ENCODE measurements at regions not wholly inside any gene's neighbourhood (a gene's known extent, or its start where the extent isn't known, plus 50 kb on each side); places are given as distances from the start of the nearest gene placed in this dataset.

DNA sequence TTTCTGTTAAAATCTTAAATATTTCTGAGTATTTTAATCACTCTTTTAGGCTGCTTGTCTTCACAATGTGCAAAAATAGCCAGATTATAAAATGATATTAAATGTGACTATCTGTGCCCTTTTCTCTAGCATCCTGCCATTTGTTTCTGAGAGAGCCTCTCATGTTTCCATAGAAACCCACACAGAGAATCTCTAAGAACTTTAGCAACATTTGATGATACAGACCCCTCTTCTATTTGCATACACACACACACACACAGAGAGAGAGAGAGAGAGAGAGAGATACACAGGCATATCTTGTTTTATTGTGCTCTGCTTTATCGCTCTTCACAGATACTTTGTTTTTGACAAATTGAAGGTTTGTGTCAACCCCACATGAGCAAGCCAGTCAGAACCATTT is 134.5 kb upstream of the DDX18 start:
- Histone ChIP-seq H3K27me3 (ENCODE audit: low read depth) (no peaks in the 10 kb centered on the region), H3K4me3 (no peak overlapping the region), H3K27ac (replicated peaks) (no peak overlapping the region), H3K36me3 (no peaks in the 10 kb centered on the region), H3K9me3 (replicated peaks) (no peaks in the 10 kb centered on the region), H3K4me1 (no peaks in the 10 kb centered on the region)
- TF ChIP-seq, protein P1, sequence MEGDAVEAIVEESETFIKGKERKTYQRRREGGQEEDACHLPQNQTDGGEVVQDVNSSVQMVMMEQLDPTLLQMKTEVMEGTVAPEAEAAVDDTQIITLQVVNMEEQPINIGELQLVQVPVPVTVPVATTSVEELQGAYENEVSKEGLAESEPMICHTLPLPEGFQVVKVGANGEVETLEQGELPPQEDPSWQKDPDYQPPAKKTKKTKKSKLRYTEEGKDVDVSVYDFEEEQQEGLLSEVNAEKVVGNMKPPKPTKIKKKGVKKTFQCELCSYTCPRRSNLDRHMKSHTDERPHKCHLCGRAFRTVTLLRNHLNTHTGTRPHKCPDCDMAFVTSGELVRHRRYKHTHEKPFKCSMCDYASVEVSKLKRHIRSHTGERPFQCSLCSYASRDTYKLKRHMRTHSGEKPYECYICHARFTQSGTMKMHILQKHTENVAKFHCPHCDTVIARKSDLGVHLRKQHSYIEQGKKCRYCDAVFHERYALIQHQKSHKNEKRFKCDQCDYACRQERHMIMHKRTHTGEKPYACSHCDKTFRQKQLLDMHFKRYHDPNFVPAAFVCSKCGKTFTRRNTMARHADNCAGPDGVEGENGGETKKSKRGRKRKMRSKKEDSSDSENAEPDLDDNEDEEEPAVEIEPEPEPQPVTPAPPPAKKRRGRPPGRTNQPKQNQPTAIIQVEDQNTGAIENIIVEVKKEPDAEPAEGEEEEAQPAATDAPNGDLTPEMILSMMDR (IDR thresholded peaks at IDR 0.05; ENCODE audit: borderline replicate concordance), result no peak
- intact Hi-C loops (cut with micrococcal nuclease), result no loop called here
- DNase-seq, result no peak

DNA sequence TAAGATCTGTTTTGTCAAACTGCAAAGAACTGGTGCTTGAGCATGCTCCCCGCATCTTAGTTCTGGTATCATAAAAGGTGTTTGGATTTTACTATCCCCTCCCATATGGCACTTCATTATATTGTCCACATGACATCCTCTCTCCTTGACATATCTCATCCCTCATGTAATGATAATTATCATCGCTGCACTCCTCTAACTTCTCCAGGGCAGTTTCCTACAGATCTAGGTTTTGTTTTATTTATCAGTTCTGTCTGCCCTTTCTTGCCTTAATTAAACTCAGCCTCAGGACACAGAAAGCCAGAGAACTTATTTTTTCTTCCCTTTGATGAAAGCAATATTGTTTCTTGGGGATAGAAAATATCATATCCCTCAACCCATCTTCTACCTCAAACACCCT is 129.6 kb upstream of the DDX18 start:
- Histone ChIP-seq H3K27ac (replicated peaks) (no peak overlapping the region), H3K4me3 (no peak overlapping the region), H3K27me3 (ENCODE audit: low read depth) (no peaks in the 10 kb centered on the region), H3K9me3 (replicated peaks) (no peaks in the 10 kb centered on the region), H3K36me3 (no peaks in the 10 kb centered on the region), H3K4me1 (no peaks in the 10 kb centered on the region)
- no peak for DNase-seq
- TF ChIP-seq, protein P1 (IDR thresholded peaks at IDR 0.05; ENCODE audit: borderline replicate concordance), result no peak
- intact Hi-C loops (cut with micrococcal nuclease), result no loop called here

DNA sequence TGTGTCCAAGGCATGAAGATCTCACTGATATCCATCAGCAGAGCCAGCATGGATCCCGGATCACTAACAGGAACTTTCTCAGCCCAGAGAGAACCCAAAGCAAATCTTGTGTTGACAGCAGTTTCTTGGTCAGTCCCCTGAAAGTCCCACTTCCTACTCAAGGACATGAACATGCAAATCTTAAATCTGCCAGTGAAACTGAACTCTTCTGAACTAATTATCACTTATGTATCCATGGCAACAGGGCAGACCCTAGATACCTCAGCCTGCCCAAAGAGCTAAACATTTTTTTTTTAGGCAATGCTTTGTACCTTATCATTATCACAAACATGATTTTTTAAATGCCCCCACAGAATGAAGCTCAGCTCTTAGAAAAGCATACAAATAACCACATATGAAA is 127.8 kb upstream of the DDX18 start:
- Histone ChIP-seq H3K9me3 (replicated peaks) (no peaks in the 10 kb centered on the region), H3K4me1 (no peaks in the 10 kb centered on the region), H3K36me3 (no peaks in the 10 kb centered on the region), H3K27ac (replicated peaks) (no peak overlapping the region), H3K4me3 (no peak overlapping the region), H3K27me3 (ENCODE audit: low read depth) (no peaks in the 10 kb centered on the region)
- intact Hi-C loops (cut with micrococcal nuclease), result no loop called here
- DNase-seq, result no peak
- TF ChIP-seq, protein P1 (IDR thresholded peaks at IDR 0.05; ENCODE audit: borderline replicate concordance), result no peak

DNA sequence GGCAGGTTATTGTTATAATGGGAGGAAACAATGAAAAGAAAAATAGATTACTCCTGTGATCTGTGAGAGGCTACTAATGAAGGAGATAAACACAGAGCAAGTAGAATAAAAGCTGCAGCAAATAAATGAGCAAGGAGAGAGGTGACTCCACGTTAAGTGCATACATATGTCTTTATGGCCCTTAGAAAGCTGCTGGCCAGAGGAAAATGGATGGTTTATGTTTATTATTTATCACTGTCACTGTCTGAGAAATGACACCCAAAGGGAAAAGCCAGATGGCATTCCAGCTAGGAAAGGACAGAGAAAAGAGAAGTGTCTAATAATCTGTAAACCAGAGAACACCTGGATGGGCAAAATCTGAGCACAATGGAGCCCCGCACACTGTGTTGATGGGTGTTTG is 122.9 kb upstream of the DDX18 start:
- Histone ChIP-seq H3K36me3 (no peaks in the 10 kb centered on the region), H3K4me3 (no peak overlapping the region), H3K27me3 (ENCODE audit: low read depth) (no peaks in the 10 kb centered on the region), H3K4me1 (no peaks in the 10 kb centered on the region), H3K9me3 (replicated peaks) (no peaks in the 10 kb centered on the region), H3K27ac (replicated peaks) (no peak overlapping the region)
- TF ChIP-seq, protein P1 (IDR thresholded peaks at IDR 0.05; ENCODE audit: borderline replicate concordance), result no peak
- intact Hi-C loops (cut with micrococcal nuclease), result no loop called here
- no peak for DNase-seq

DNA sequence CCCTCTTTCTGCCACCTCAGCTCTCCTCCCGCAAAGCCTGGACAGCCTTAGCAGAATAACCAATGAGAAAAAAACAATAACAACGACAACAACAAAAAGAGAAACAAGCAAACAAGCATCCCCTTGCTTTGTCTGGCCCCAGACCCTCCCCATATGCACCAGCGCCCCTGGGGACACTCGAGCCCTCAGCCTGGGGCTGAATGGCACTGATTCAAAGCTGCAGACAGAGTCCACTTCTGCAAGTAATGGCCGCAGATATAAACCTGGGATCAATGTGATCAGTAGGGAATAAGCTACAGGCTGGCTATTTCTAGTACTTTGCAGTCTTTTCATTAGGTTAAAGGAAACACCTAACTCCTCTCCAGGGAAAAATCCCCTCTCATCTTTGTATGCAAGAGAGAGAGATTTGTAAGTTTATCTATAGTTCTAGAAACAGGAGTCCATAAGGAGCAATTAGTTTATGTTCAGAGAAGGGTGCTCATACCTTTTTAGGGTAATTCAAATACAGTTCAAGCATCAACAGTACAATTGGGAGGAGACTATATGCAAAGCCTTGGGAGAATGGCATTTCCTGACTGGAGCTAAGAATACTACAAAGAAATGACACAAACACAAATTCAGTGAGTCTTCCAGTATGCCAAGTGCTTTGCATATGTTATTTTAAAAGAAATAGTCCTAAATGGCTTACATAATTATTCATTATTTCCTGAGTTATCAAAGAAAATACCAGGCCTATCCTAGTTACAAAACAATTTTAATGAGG is 122.3 kb upstream of the DDX18 start:
- intact Hi-C loops (cut with micrococcal nuclease), result no loop called here
- TF ChIP-seq, protein P1 (IDR thresholded peaks at IDR 0.05; ENCODE audit: borderline replicate concordance), result no peak
- no peaks in the 10 kb centered on the region for H3K9me3 ChIP-seq (replicated peaks)

More for the DNA sequence above, 122.3 kb upstream of the DDX18 start:
- H3K36me3 ChIP-seq, result no peaks in the 10 kb centered on the region
- no peak for DNase-seq
- H3K27ac ChIP-seq (replicated peaks), result no peak overlapping the region
- no peak overlapping the region for H3K4me3 ChIP-seq
- no peaks in the 10 kb centered on the region for H3K4me1 ChIP-seq
- H3K27me3 ChIP-seq (ENCODE audit: low read depth), result no peaks in the 10 kb centered on the region

Data from left ventricle myocardium inferior (tissue), 1 donor.